Stomach (tissue), 4 donors: ENCODE measurements at regions not wholly inside any gene's neighbourhood (a gene's known extent, or its start where the extent isn't known, plus 50 kb on each side); places are given as distances from the start of the nearest gene placed in this dataset.

Source experiments
- CTCF ChIP-seq, 7 experiments: fragments of 450-650 bp in 4 of 7; fragments of 200-600 bp in 3 of 7; sonication (generic) in 3 of 7; IDR thresholded peaks; one replicate each; pipeline ENCODE4 v1.5.1; 2016 to 2019; ENCODE audit warnings: antibody characterized with exemption in 7 of 7, control low read depth in 2 of 7, mild to moderate bottlenecking in 1 of 7
- POLR2A ChIP-seq, 4 donors: fragments of 450-650 bp; IDR thresholded peaks; one replicate each; pipeline ENCODE4 v1.6.1; 2016; ENCODE audit warnings: antibody characterized with exemption in 4 of 4, control low read depth in 2 of 4, mild to moderate bottlenecking in 1 of 4, moderate library complexity in 1 of 4
- POLR2AphosphoS5 ChIP-seq, 3 donors: sonication (generic); formaldehyde crosslinking; IDR thresholded peaks; one replicate each; pipeline ENCODE4 v1.6.1; 2016; ENCODE audit warnings: antibody characterized with exemption in 3 of 3

- TF ChIP-seq CTCF (IDR thresholded peaks at IDR 0.05) (no peak), POLR2A (IDR thresholded peaks at IDR 0.05) (no peak), POLR2AphosphoS5 (IDR thresholded peaks at IDR 0.05) (no peak)
Observed at GRCh38 chr5:35554016-35554415, 63.6 kb upstream of the SPEF2 start.
